ENCODE measurements at regions not wholly inside any gene's neighbourhood (a gene's known extent, or its start where the extent isn't known, plus 50 kb on each side); places are given as distances from the start of the nearest gene placed in this dataset.

DNA sequence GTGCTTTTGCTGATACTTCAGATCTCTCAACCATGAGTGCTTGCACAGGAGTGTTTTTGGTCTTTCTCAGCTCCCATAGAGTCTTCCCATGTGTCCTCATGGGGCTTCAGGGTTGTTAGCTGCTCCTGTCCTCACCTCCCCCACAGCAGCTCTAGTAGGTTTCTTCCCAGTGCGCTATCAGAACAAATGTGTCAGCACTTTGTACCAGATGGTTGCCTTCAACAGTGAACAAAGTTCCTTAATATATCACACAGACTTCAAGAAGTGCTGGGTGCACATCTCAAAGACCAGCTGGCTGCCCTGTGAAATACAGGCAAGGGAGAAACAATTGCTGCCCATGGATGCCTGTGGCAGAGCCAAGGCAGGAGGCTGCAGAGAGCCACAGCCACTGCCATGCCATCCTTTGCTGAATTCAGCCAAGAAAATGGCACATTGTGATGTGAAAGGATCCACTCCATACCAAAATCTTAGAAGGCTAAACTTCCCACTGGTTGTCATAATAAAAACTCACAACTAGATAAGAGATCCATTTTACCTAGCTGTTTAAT, 471.3 kb downstream of the C6orf118 start:
- H3K4me1 ChIP-seq (ENCODE audit: insufficient read depth, low read length), result no peaks in the 10 kb centered on the region
- no peak overlapping the region for H2AFZ ChIP-seq (ENCODE audit: low read length)
- no peak overlapping the region for H2AK5ac ChIP-seq (ENCODE audit: insufficient read length, low read length)
- no peak overlapping the region for H2BK15ac ChIP-seq (ENCODE audit: low read depth, low read length)
- no peaks in the 10 kb centered on the region for H3K27me3 Mint-ChIP-seq (ENCODE audit: low read depth)
- no peaks in the 10 kb centered on the region for H3K9me3 ChIP-seq (ENCODE audit: control insufficient read depth, low read depth, low read length)
- no peak overlapping the region for H4K5ac ChIP-seq (ENCODE audit: insufficient read length, low read depth, low read length)
- DNase-seq, result no peak
- no peak overlapping the region for H3K4ac ChIP-seq (ENCODE audit: low read depth, low read length)
- H2BK12ac ChIP-seq (ENCODE audit: insufficient read length, low read depth, low read length), result no peak overlapping the region
- no peak overlapping the region for H2BK20ac ChIP-seq (ENCODE audit: low read depth, low read length, poor library complexity, severe bottlenecking)
- H3K4me3 Mint-ChIP-seq, result no peak overlapping the region
- no peak overlapping the region for H3K14ac ChIP-seq (ENCODE audit: insufficient read depth, low read length)
- H3K9ac ChIP-seq (ENCODE audit: extremely low read depth, insufficient read length, low read length), result no peak overlapping the region
- H3K23me2 ChIP-seq (ENCODE audit: insufficient read length, low read depth, low read length, poor library complexity, severe bottlenecking), result no peaks in the 10 kb centered on the region
- H3K27ac ChIP-seq (ENCODE audit: insufficient read length, low read depth, low read length), result no peak overlapping the region
- no peak overlapping the region for H2BK120ac ChIP-seq (ENCODE audit: low read depth, low read length, poor library complexity, severe bottlenecking)
- no CpG with 5 or more reads among the region's 1 CpG for WGBS (ENCODE audit: extremely low coverage, insufficient read length, low lambda C conversion rate)
- TF ChIP-seq, protein P1, sequence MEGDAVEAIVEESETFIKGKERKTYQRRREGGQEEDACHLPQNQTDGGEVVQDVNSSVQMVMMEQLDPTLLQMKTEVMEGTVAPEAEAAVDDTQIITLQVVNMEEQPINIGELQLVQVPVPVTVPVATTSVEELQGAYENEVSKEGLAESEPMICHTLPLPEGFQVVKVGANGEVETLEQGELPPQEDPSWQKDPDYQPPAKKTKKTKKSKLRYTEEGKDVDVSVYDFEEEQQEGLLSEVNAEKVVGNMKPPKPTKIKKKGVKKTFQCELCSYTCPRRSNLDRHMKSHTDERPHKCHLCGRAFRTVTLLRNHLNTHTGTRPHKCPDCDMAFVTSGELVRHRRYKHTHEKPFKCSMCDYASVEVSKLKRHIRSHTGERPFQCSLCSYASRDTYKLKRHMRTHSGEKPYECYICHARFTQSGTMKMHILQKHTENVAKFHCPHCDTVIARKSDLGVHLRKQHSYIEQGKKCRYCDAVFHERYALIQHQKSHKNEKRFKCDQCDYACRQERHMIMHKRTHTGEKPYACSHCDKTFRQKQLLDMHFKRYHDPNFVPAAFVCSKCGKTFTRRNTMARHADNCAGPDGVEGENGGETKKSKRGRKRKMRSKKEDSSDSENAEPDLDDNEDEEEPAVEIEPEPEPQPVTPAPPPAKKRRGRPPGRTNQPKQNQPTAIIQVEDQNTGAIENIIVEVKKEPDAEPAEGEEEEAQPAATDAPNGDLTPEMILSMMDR (conservative IDR thresholded peaks at IDR 0.05), result no peak
- no peaks in the 10 kb centered on the region for H3K4me1 Mint-ChIP-seq
- no peak overlapping the region for H3K23ac ChIP-seq (ENCODE audit: insufficient read length, low read depth, low read length)
- no peak overlapping the region for H3K18ac ChIP-seq (ENCODE audit: insufficient read length, low read depth, low read length)
- no peaks in the 10 kb centered on the region for H4K20me1 ChIP-seq (ENCODE audit: control insufficient read depth, insufficient read depth, insufficient read length)
- H3K79me1 ChIP-seq (ENCODE audit: insufficient read depth, low read depth, low read length, poor library complexity, severe bottlenecking), result no peaks in the 10 kb centered on the region
- H3K27me3 ChIP-seq (ENCODE audit: insufficient read depth, low read length), result no peaks in the 10 kb centered on the region
- H4K8ac ChIP-seq (replicated peaks; ENCODE audit: insufficient read length, low read depth, low read length), result no peak overlapping the region
- H3K9me3 Mint-ChIP-seq, result peaks cover 6 to 7% of the 10 kb centered on the region in 2 experiments; a peak in 3 of 5 replicates
- peaks cover 0 to 22% (median 0%) of the 10 kb centered on the region in 3 experiments; a peak in 4 of 7 replicates for H3K36me3 Mint-ChIP-seq (ENCODE audit: insufficient read depth in 1 of 3, low read depth in 3 of 3)
- no peak overlapping the region for H3K56ac ChIP-seq (ENCODE audit: insufficient read length, low read depth, low read length)
- H3K79me2 ChIP-seq (ENCODE audit: insufficient read depth, low read length), result no peaks in the 10 kb centered on the region
- no peak overlapping the region for H3T11ph ChIP-seq (ENCODE audit: low read length)
- H3K27ac Mint-ChIP-seq, result no peak overlapping the region
- no peak overlapping the region for H3K4me2 ChIP-seq (ENCODE audit: insufficient read depth, insufficient read length, low read length)
- no peak overlapping the region for H2BK5ac ChIP-seq (ENCODE audit: insufficient read length, low read length)
- no peak overlapping the region for H4K91ac ChIP-seq (ENCODE audit: insufficient read length, low read depth, low read length)

Measured in H9 (cell line).